GM12878 (cell line): ENCODE measurements at regions not wholly inside any gene's neighbourhood (a gene's known extent, or its start where the extent isn't known, plus 50 kb on each side); places are given as distances from the start of the nearest gene placed in this dataset.

Experiments
- ATAC-seq: fragments of 200-7000 bp; cut with Tn5 transposase; 3 replicates; pipeline ENCODE4 v1.9.1; 2020; ENCODE audit warnings: mild to moderate bottlenecking, moderate library complexity
- BruUV-seq: library from RNA; stranded (reverse); fragments of 400-500 nt; replicated peaks from 2 replicates; lab custom pipeline; 2021; lab: Mats Ljungman, UMichigan
- CTCF ChIA-PET: fragments of 300-600 bp; sonication (Branson Sonifier 250); formaldehyde crosslinking; extraction: SDS; loops from one replicate; lab custom pipeline; 2021; ENCODE audit warnings: inconsistent platforms; lab: Yijun Ruan, JAX
- POLR2A ChIA-PET: fragments of 350-600 bp; formaldehyde crosslinking; extraction: SDS; loops from one replicate; lab custom pipeline; 2021; ENCODE audit warnings: inconsistent platforms; lab: Charles Lee
- RAD21 ChIA-PET: fragments of 300-600 bp; sonication (Branson Sonifier 250); formaldehyde crosslinking; loops from one replicate; lab custom pipeline; 2023; ENCODE audit warnings: antibody characterized with exemption; ENCODE audit not compliant: unreplicated experiment; lab: Charles Lee
- SMC1A ChIA-PET: fragments of 300-600 bp; sonication (Branson Sonifier 250); formaldehyde crosslinking; loops from one replicate; lab custom pipeline; 2023; ENCODE audit not compliant: unreplicated experiment, uncharacterized antibody; lab: Charles Lee
- DNase-seq: peaks from one replicate; pipeline ENCODE4 v3.0.0-alpha.2; 2011; ENCODE audit warnings: low read depth, low spot score
- FAIRE-seq: peaks from 3 replicates; lab custom pipeline; 2011; peaks lifted over from hg19 to GRCh38; lab: Jason Lieb, UNC
- H2AFZ ChIP-seq: 2 replicates; pipeline ENCODE4 v1.6.0; 2011; ENCODE audit warnings: low read depth, low read length, control low read depth; ENCODE audit not compliant: control insufficient read depth
- H3K27ac ChIP-seq: 2 replicates; pipeline ENCODE4 v1.5.1; 2011; ENCODE audit warnings: control low read depth; ENCODE audit not compliant: control insufficient read depth, insufficient read depth
- H3K27me3 ChIP-seq, 2 experiments: replicated peaks in 1 of 2; 2 replicates each; pipeline versions ENCODE4 v1.6.0 to v1.6.1; 2011; ENCODE audit warnings: low read length in 1 of 2; ENCODE audit not compliant: control insufficient read depth in 2 of 2, insufficient read depth in 2 of 2
- H3K36me3 ChIP-seq, 2 experiments: 2 replicates each; pipeline ENCODE4 v1.5.1; 2011; ENCODE audit warnings: low read length in 1 of 2; ENCODE audit not compliant: control insufficient read depth in 2 of 2, insufficient read depth in 2 of 2
- H3K4me1 ChIP-seq: 2 replicates; pipeline ENCODE4 v1.6.1; 2011; ENCODE audit warnings: mild to moderate bottlenecking, low read length, moderate library complexity, mixed read lengths; ENCODE audit not compliant: control insufficient read depth, insufficient read depth
- H3K4me2 ChIP-seq: 2 replicates; pipeline ENCODE4 v1.6.0; 2011; ENCODE audit warnings: control low read depth; ENCODE audit not compliant: control insufficient read depth, insufficient read depth
- H3K4me3 ChIP-seq: fragments of 200-600 bp; sonication (generic); 2 replicates; pipeline ENCODE4 v1.5.1; 2016
- H3K79me2 ChIP-seq: 2 replicates; pipeline ENCODE4 v1.6.0; 2011; ENCODE audit warnings: low read length; ENCODE audit not compliant: control insufficient read depth, insufficient read depth
- H3K9ac ChIP-seq: 2 replicates; pipeline ENCODE4 v1.8.0; 2011; ENCODE audit warnings: low read length, control low read depth, mixed read lengths; ENCODE audit not compliant: control insufficient read depth, insufficient read depth
- H3K9me3 ChIP-seq: replicated peaks from 3 replicates; pipeline ENCODE4 v1.5.1; 2011; ENCODE audit warnings: mild to moderate bottlenecking, low read length; ENCODE audit not compliant: control insufficient read depth, insufficient read depth
- H4K20me1 ChIP-seq: 2 replicates; pipeline ENCODE4 v1.6.0; 2011; ENCODE audit not compliant: control insufficient read depth, insufficient read depth
- BMI1 ChIP-seq: fragments of 450-650 bp; IDR thresholded peaks from 2 replicates; pipeline ENCODE4 v1.6.1; 2016; ENCODE audit warnings: mild to moderate bottlenecking, moderate library complexity, borderline replicate concordance
- CREM ChIP-seq: IDR thresholded peaks from 2 replicates; pipeline ENCODE4 v1.6.1; 2014; ENCODE audit warnings: antibody characterized with exemption, low read depth
- CUX1 ChIP-seq: IDR thresholded peaks from 2 replicates; pipeline ENCODE4 v1.6.1; 2012; ENCODE audit warnings: improper control_type of control experiment, low read depth, low read length; ENCODE audit not compliant: insufficient replicate concordance
- FOXM1 ChIP-seq: IDR thresholded peaks from 2 replicates; pipeline ENCODE4 v1.6.1; 2012; ENCODE audit warnings: low read depth, mild to moderate bottlenecking, inconsistent platforms, low read length, moderate library complexity
- IKZF2 ChIP-seq, 2 experiments: fragments of 450-650 bp; IDR thresholded peaks; 2 replicates each; pipeline ENCODE4 v1.6.1; 2017; ENCODE audit warnings: mild to moderate bottlenecking in 2 of 2, moderate library complexity in 2 of 2
- IRF3 ChIP-seq: fragments of 450-650 bp; IDR thresholded peaks from 2 replicates; pipeline ENCODE4 v1.6.1; 2014; ENCODE audit warnings: mild to moderate bottlenecking
- JUNB ChIP-seq: IDR thresholded peaks from 2 replicates; pipeline ENCODE4 v1.6.1; 2016; ENCODE audit warnings: antibody characterized with exemption, mild to moderate bottlenecking
- KDM1A ChIP-seq: fragments of 200-600 bp; sonication (generic); IDR thresholded peaks from 2 replicates; pipeline ENCODE4 v1.6.1; 2016; ENCODE audit warnings: borderline replicate concordance
- MTA3 ChIP-seq: IDR thresholded peaks from 2 replicates; pipeline ENCODE4 v1.6.1; 2012; ENCODE audit warnings: low read length, inconsistent platforms, borderline replicate concordance
- MYB ChIP-seq: fragments of 150-350 bp; IDR thresholded peaks from 2 replicates; pipeline ENCODE4 v1.6.1; 2014; ENCODE audit warnings: mild to moderate bottlenecking, low read depth, low read length, borderline replicate concordance
- MYC ChIP-seq: IDR thresholded peaks from 2 replicates; pipeline ENCODE4 v1.6.1; 2011; ENCODE audit warnings: mild to moderate bottlenecking, low read length, moderate library complexity, inconsistent platforms; ENCODE audit not compliant: insufficient read depth, insufficient replicate concordance, insufficient read length, severe bottlenecking
- PML ChIP-seq: IDR thresholded peaks from 2 replicates; pipeline ENCODE4 v1.6.1; 2012; ENCODE audit warnings: low read length, inconsistent platforms
- SMAD5 ChIP-seq: IDR thresholded peaks from 2 replicates; pipeline ENCODE4 v1.6.1; 2016; ENCODE audit warnings: antibody characterized with exemption, low read depth
- SRF ChIP-seq, 2 experiments: IDR thresholded peaks; 2 replicates each; pipeline ENCODE4 v1.6.1; 2011; ENCODE audit warnings: low read depth in 2 of 2, low read length in 2 of 2, mild to moderate bottlenecking in 1 of 2, moderate library complexity in 1 of 2
- ZSCAN29 ChIP-seq: fragments of 450-650 bp; IDR thresholded peaks from 2 replicates; pipeline ENCODE4 v1.6.1; 2017; ENCODE audit warnings: mild to moderate bottlenecking, moderate library complexity
- in situ Hi-C: fragments of 300-500 bp; cut with MboI; formaldehyde crosslinking; loops from 9 replicates; pipeline ENCODE4 v1.14.3; 2018; ENCODE audit warnings: mixed read lengths
- intact Hi-C: fragments of 100-400 bp; cut with micrococcal nuclease; formaldehyde crosslinking; loops from one replicate; pipeline ENCODE4 v1.14.2; 2022; ENCODE audit not compliant: unreplicated experiment
- TF ChIP-seq, protein P1 (sequence below): fragments of 450-650 bp; IDR thresholded peaks from 2 replicates; pipeline ENCODE4 v1.6.1; 2017; ENCODE audit warnings: antibody characterized with exemption, mild to moderate bottlenecking, moderate library complexity

- TF ChIP-seq ZSCAN29 (no peak), MYB (no peak)
These were observed 186.1 kb downstream of the AASDHPPT start (continued) for GRCh38 chr11:106263527-106263926.

DNA sequence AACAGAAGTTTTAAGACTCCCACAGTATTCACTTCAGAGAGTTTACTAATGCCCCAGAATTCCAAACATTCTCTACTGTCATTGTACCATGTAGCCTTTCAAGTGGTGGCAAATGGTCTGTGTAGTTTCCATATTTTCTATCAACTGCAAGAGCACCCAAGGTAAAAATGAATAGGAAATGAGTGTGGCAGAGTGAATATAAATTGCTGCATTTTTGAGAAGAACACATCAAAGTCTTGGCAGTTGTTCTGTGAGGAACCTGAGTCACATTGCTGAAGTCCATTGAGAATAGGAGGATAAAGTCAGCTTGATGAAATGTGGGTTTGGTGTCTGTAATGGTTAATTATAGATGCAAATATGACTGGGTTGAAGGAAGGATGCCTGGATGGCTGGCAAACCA lies 193.6 kb downstream of the AASDHPPT start:
- Histone ChIP-seq H3K4me3 (no peak overlapping the region), H3K4me1 (no peaks in the 10 kb centered on the region), H3K9ac (no peak overlapping the region), H2AFZ (no peak overlapping the region), H3K27ac (no peak overlapping the region), H4K20me1 (no peaks in the 10 kb centered on the region), H3K36me3 (no peaks in the 10 kb centered on the region), H3K9me3 (no peaks in the 10 kb centered on the region), H3K4me2 (no peak overlapping the region), H3K27me3 (no peaks in the 10 kb centered on the region), H3K79me2 (no peaks in the 10 kb centered on the region)
- intact Hi-C loops (no loop called here), in situ Hi-C loops (no loop called here)
- FAIRE-seq, result no peak
- DNase-seq, result no peak
- ChIA-PET CTCF (no interaction called here), RAD21 (no interaction called here), POLR2A (no interaction called here), SMC1A (no interaction called here)
- no TSS peak for BruUV-seq
- ATAC-seq, result no peak
- no peak for TF ChIP-seq SRF (IDR thresholded peaks at IDR 0.05; ENCODE audit: low read depth in 2 of 2, low read length in 2 of 2)
- no peak for TF ChIP-seq FOXM1
- TF ChIP-seq, protein P1, sequence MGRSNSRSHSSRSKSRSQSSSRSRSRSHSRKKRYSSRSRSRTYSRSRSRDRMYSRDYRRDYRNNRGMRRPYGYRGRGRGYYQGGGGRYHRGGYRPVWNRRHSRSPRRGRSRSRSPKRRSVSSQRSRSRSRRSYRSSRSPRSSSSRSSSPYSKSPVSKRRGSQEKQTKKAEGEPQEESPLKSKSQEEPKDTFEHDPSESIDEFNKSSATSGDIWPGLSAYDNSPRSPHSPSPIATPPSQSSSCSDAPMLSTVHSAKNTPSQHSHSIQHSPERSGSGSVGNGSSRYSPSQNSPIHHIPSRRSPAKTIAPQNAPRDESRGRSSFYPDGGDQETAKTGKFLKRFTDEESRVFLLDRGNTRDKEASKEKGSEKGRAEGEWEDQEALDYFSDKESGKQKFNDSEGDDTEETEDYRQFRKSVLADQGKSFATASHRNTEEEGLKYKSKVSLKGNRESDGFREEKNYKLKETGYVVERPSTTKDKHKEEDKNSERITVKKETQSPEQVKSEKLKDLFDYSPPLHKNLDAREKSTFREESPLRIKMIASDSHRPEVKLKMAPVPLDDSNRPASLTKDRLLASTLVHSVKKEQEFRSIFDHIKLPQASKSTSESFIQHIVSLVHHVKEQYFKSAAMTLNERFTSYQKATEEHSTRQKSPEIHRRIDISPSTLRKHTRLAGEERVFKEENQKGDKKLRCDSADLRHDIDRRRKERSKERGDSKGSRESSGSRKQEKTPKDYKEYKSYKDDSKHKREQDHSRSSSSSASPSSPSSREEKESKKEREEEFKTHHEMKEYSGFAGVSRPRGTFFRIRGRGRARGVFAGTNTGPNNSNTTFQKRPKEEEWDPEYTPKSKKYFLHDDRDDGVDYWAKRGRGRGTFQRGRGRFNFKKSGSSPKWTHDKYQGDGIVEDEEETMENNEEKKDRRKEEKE, result no peak
- no peak for TF ChIP-seq CREM
- TF ChIP-seq CUX1, result no peak
- TF ChIP-seq MTA3, result no peak
- TF ChIP-seq KDM1A, result no peak
- TF ChIP-seq IKZF2 (IDR thresholded peaks at IDR 0.05), result no peak
- no peak for TF ChIP-seq MYC
- no peak for TF ChIP-seq IRF3
- TF ChIP-seq JUNB, result no peak
- no peak for TF ChIP-seq SMAD5
- TF ChIP-seq BMI1, result no peak
- TF ChIP-seq PML, result no peak
